ENCODE measurements at regions not wholly inside any gene's neighbourhood (a gene's known extent, or its start where the extent isn't known, plus 50 kb on each side); places are given as distances from the start of the nearest gene placed in this dataset.

DNA sequence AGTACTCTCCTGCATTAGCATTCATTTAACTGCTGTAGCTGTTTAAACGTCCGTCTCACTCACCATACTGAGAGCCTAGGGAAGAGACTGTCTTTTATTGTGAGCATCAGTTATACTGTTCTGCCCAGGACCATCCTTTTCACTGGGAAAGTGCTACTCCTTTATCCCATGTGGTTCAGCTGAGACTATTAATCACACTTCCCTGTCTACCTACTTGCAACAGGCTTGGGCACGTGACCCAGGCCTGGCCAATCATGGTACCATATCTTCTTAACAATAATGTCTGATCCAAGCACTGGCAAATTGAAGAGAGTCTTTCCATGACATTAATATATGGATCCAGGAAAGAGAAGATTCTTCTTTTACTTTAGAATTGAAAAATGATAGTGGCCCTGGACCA, 108.1 kb downstream of the TM2D1 start:
- TF ChIP-seq EZH2 (IDR thresholded peaks at IDR 0.05; ENCODE audit: insufficient read depth, low read length), result no peak
- TF ChIP-seq, protein P1, sequence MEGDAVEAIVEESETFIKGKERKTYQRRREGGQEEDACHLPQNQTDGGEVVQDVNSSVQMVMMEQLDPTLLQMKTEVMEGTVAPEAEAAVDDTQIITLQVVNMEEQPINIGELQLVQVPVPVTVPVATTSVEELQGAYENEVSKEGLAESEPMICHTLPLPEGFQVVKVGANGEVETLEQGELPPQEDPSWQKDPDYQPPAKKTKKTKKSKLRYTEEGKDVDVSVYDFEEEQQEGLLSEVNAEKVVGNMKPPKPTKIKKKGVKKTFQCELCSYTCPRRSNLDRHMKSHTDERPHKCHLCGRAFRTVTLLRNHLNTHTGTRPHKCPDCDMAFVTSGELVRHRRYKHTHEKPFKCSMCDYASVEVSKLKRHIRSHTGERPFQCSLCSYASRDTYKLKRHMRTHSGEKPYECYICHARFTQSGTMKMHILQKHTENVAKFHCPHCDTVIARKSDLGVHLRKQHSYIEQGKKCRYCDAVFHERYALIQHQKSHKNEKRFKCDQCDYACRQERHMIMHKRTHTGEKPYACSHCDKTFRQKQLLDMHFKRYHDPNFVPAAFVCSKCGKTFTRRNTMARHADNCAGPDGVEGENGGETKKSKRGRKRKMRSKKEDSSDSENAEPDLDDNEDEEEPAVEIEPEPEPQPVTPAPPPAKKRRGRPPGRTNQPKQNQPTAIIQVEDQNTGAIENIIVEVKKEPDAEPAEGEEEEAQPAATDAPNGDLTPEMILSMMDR (IDR thresholded peaks at IDR 0.05; ENCODE audit: insufficient read depth, low read depth, low read length), result no peak
